Sigmoid colon (tissue), 6 donors: ENCODE measurements at regions not wholly inside any gene's neighbourhood (a gene's known extent, or its start where the extent isn't known, plus 50 kb on each side); places are given as distances from the start of the nearest gene placed in this dataset.

Source experiments
- DNase-seq: peaks from one replicate; pipeline ENCODE4 v3.0.0-alpha.2; 2019
- H3K27ac ChIP-seq, 4 donors: fragments of 200-600 bp; sonication (generic); one replicate each; pipeline ENCODE4 v1.5.1; 2016 to 2019; ENCODE audit warnings: mild to moderate bottlenecking in 1 of 4
- H3K27me3 ChIP-seq, 3 donors: fragments of 200-600 bp; sonication (generic); one replicate each; pipeline ENCODE4 v1.5.1; 2019; ENCODE audit warnings: mild to moderate bottlenecking in 1 of 3
- H3K36me3 ChIP-seq, 4 donors: fragments of 200-600 bp; sonication (generic); one replicate each; pipeline ENCODE4 v1.5.1; 2016 to 2019
- H3K4me1 ChIP-seq, 4 donors: fragments of 200-600 bp; sonication (generic); one replicate each; pipeline ENCODE4 v1.5.1; 2017 to 2019
- H3K4me3 ChIP-seq, 4 donors: fragments of 200-600 bp; sonication (generic); one replicate each; pipeline ENCODE4 v1.5.1; 2017 to 2019; ENCODE audit warnings: mild to moderate bottlenecking in 2 of 4, moderate library complexity in 1 of 4
- H3K9me3 ChIP-seq, 4 donors: fragments of 200-600 bp in 3 of 4; sonication (generic) in 3 of 4; one replicate each; pipeline versions ENCODE4 v1.5.1 to v1.6.1; 2013 to 2019
- EP300 ChIP-seq, 4 donors: sonication (generic); formaldehyde crosslinking; IDR thresholded peaks; one replicate each; pipeline ENCODE4 v1.6.1; 2017; ENCODE audit warnings: antibody characterized with exemption in 4 of 4
- POLR2A ChIP-seq, 2 donors: fragments of 450-650 bp; IDR thresholded peaks; one replicate each; pipeline ENCODE4 v1.6.1; 2016; ENCODE audit warnings: antibody characterized with exemption in 2 of 2, mild to moderate bottlenecking in 2 of 2, moderate library complexity in 2 of 2
- POLR2AphosphoS5 ChIP-seq, 4 donors: sonication (generic); formaldehyde crosslinking; IDR thresholded peaks; one replicate each; pipeline ENCODE4 v1.6.1; 2017; ENCODE audit warnings: antibody characterized with exemption in 4 of 4
- WGBS, 2 donors: extraction: QIAGEN DNeasy Blood & Tissue Kit; methylation state at CpG; one replicate each; pipeline ENCODE4 v1.1.7; 2013; 5-methylcytosine and 5-hydroxymethylcytosine counted together
- intact Hi-C: fragments of 100-400 bp; cut with DNase I; formaldehyde crosslinking; loops from one replicate; pipeline ENCODE4 v1.15.1; 2023
- TF ChIP-seq, protein P1 (sequence below), 4 experiments: fragments of 450-650 bp in 3 of 4; fragments of 200-600 bp in 1 of 4; IDR thresholded peaks; one replicate each; pipeline ENCODE4 v1.5.1; 2016 to 2019; ENCODE audit warnings: antibody characterized with exemption in 4 of 4, mild to moderate bottlenecking in 3 of 4, moderate library complexity in 2 of 4
- donor health status: healthy with polysubstance abuse.
- donor health status: healthy.

DNA sequence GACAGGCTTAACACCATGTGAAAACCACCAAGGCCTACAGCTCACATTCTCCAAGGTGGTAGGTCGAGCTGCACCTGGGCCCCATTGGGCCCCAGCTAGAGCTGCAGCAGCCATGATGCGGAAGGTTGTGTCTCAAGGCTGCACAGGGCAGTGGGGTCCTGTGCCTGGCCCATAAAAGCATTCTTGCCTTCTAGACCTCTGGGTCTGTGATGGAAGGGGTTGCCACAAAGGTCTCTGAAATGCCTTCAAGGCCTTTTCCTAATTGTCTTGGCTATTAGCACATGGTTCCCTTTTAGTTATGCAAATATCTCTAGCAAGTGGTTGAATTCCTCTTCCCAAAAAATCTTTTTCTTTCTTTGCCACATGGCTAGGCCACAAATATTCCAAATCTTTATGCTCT is 52.5 kb upstream of the C11orf58 start:
- TF ChIP-seq POLR2AphosphoS5 (IDR thresholded peaks at IDR 0.05) (no peak), EP300 (IDR thresholded peaks at IDR 0.05) (no peak), POLR2A (IDR thresholded peaks at IDR 0.05) (no peak)
- TF ChIP-seq, protein P1, sequence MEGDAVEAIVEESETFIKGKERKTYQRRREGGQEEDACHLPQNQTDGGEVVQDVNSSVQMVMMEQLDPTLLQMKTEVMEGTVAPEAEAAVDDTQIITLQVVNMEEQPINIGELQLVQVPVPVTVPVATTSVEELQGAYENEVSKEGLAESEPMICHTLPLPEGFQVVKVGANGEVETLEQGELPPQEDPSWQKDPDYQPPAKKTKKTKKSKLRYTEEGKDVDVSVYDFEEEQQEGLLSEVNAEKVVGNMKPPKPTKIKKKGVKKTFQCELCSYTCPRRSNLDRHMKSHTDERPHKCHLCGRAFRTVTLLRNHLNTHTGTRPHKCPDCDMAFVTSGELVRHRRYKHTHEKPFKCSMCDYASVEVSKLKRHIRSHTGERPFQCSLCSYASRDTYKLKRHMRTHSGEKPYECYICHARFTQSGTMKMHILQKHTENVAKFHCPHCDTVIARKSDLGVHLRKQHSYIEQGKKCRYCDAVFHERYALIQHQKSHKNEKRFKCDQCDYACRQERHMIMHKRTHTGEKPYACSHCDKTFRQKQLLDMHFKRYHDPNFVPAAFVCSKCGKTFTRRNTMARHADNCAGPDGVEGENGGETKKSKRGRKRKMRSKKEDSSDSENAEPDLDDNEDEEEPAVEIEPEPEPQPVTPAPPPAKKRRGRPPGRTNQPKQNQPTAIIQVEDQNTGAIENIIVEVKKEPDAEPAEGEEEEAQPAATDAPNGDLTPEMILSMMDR (IDR thresholded peaks at IDR 0.05): no peak
- no peaks in the 10 kb centered on the region for H3K27me3 ChIP-seq

DNA sequence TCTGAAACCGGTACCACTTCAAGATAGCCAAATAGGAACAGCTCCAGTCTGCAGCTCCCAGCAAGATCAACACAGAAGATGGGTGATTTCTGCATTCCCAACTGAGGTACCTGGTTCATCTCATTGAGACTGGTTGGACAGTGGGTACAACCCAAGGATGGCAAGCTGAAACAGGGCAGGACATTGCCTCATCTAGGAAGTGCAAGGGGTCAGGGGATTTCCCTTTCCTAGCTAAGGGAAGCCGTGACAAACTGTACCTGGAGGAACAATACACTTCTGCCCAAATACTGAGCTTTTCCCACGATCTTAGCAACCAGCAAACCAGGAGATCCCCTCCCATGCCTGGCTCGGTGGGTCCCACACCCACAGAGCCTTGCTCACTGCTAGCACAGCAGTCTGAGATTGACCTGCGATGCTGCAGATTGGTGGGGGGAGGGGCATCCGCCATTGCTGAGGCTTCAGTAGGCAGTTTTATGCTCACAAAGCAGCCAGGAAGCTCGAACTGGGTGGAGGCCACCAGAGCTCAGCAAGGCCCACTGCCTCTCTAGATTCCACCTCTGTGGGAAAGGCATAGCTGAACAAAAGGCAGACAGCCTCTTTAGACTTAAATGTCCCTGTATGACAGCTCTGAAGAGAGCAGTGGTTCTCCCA is 59.9 kb upstream of the C11orf58 start:
- DNase-seq: no peak
- Histone ChIP-seq H3K9me3 (peaks cover 0 to 2% (median 0%) of the 10 kb centered on the region in 4 donors), H3K4me1 (no peaks in the 10 kb centered on the region), H3K27me3 (peaks cover 0 to 3% (median 0%) of the 10 kb centered on the region in 3 donors), H3K27ac (no peak overlapping the region), H3K4me3 (no peak overlapping the region), H3K36me3 (no peaks in the 10 kb centered on the region)
- WGBS, 2 donors: 56 to 67% methylated on average over 7 of the region's 7 CpGs
- TF ChIP-seq POLR2AphosphoS5 (IDR thresholded peaks at IDR 0.05): no peak
- TF ChIP-seq, protein P1 (IDR thresholded peaks at IDR 0.05): no peak
- TF ChIP-seq EP300 (IDR thresholded peaks at IDR 0.05): no peak
- TF ChIP-seq POLR2A (IDR thresholded peaks at IDR 0.05): no peak
- intact Hi-C loops: no loop called here

More for the DNA sequence above, 52.5 kb upstream of the C11orf58 start:
- Histone ChIP-seq H3K36me3 (no peaks in the 10 kb centered on the region), H3K4me3 (no peak overlapping the region), H3K27ac (no peak overlapping the region), H3K9me3 (no peaks in the 10 kb centered on the region), H3K4me1 (no peaks in the 10 kb centered on the region)
- no peak for DNase-seq
- intact Hi-C loops: no loop called here
- WGBS, 2 donors: 82 to 89% methylated on average over 2 of the region's 2 CpGs

DNA sequence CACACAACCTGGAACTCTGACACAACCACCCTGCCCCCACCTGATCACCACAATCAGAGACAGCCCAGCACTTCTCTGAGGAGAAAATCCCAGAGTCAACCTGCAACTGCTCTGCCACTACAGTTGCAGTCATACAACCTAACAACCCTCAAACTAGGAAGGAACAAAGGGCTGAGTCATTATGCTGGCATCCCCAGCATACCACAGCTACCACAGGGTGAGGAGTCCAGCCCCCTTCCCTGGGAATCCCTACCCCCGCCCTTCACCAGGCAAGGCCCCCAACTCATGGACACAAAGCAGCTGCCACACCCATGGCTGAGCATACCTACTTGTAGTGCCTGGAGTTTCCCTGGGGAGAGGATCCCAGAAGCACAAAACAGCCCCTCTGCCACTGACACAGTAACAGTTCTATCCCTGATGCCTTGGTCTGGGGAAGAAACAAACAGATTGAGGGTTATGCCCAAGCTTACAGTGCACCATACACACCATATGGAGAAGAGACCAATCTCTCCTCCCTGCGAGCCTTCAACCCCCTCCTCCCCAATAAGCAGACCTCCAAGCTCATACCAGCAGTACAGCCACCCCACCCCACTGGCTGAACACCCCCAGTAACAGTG is 68.5 kb upstream of the C11orf58 start:
- Histone ChIP-seq H3K27me3 (no peaks in the 10 kb centered on the region), H3K27ac (no peak overlapping the region), H3K4me1 (no peaks in the 10 kb centered on the region), H3K4me3 (no peak overlapping the region), H3K36me3 (no peaks in the 10 kb centered on the region), H3K9me3 (no peaks in the 10 kb centered on the region)
- 67 to 86% methylated on average over 2 of the region's 2 CpGs for WGBS, 2 donors
- no peak for TF ChIP-seq EP300 (IDR thresholded peaks at IDR 0.05)
- no peak for TF ChIP-seq POLR2A (IDR thresholded peaks at IDR 0.05)
- DNase-seq: no peak
- intact Hi-C loops: no loop called here

DNA sequence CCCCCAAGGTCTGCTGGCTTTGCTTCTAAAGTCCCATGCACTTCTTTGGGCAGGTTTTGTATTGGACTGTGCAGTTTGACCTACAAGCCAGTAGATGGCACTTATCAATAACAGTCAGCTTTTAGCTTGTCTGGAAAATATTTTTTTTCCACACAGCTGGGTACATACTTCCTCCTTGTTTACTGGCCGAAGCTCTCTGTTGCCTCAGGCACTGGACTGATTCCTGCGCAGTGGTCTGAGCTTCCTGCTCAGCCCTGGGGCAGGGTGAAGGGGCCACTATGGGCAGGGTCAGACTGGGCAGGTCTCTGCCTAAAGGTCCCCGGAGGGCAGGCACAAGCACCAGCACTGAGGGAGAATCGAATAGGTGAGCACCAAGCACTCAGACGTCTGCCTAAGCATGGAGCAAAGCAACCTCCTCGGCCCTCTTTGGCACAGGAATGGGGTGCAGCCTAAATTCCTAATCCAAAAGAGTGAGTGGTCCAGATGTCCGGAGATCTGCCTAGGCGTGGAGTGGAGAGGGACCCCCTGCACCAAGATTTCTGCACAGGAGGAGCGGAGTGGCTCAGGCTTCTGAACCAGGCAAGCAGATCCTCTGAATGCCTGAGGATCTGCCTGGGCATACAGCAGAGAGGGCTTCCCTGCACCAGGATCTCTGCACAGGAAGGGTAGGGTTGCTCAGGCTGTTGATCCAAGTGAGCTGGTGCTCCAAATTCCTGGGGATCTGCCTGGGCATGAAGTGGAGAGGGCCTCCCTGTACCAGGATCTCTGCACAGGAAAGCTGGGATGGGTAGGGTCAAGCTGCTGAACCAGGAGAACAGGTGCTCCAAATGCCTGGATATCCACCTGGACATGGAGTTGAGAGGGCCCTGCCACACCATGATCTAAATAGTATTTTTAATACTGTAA is 105.9 kb upstream of the C11orf58 start:
- intact Hi-C loops: no loop called here
- DNase-seq: no peak
- H3K36me3 ChIP-seq: no peaks in the 10 kb centered on the region
- WGBS, 2 donors: 84 to 86% methylated on average over 9 of the region's 9 CpGs
- no peaks in the 10 kb centered on the region for H3K4me1 ChIP-seq
- H3K27ac ChIP-seq: no peak overlapping the region
- H3K27me3 ChIP-seq: no peaks in the 10 kb centered on the region
- TF ChIP-seq EP300 (IDR thresholded peaks at IDR 0.05) (no peak), POLR2AphosphoS5 (IDR thresholded peaks at IDR 0.05) (no peak), POLR2A (IDR thresholded peaks at IDR 0.05) (no peak)
- TF ChIP-seq, protein P1 (IDR thresholded peaks at IDR 0.05): no peak
- H3K9me3 ChIP-seq: no peaks in the 10 kb centered on the region
- no peak overlapping the region for H3K4me3 ChIP-seq

DNA sequence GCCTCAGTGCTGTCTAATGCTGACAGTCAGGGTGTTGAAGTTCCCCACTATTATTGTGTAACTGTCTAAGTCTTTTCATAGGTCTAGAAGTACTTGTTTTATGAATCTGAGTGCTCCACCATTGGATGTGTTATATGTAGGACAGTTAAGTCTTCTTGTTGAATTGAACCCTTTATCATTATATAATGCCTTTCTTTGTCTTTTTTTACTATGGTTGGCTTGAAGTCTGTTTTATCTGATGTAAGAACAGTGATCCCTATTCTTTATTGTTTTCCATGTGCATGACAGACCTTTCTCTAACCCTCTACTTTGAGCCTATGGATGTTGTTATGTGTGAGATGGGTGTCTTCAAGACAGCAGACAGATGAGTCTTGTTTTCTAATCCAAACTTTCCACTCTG is 107.8 kb upstream of the C11orf58 start:
- H3K27ac ChIP-seq: no peak overlapping the region
- H3K36me3 ChIP-seq: no peaks in the 10 kb centered on the region
- no peaks in the 10 kb centered on the region for H3K4me1 ChIP-seq
- no peaks in the 10 kb centered on the region for H3K27me3 ChIP-seq
- intact Hi-C loops: no loop called here
- no peaks in the 10 kb centered on the region for H3K9me3 ChIP-seq
- no peak overlapping the region for H3K4me3 ChIP-seq
- TF ChIP-seq, protein P1 (IDR thresholded peaks at IDR 0.05): no peak
- DNase-seq: no peak
